Activated T-cell treated with anti-CD3 and anti-CD28 coated beads for 4 hours (primary cell): ENCODE measurements at regions not wholly inside any gene's neighbourhood (a gene's known extent, or its start where the extent isn't known, plus 50 kb on each side); places are given as distances from the start of the nearest gene placed in this dataset.
A peak's percentile ranks its signal among the peaks of the same experiment; 100 is the strongest.

Experiments used
- DNase-seq: peaks from one replicate; pipeline ENCODE4 v3.0.0-alpha.2; 2020

DNA sequence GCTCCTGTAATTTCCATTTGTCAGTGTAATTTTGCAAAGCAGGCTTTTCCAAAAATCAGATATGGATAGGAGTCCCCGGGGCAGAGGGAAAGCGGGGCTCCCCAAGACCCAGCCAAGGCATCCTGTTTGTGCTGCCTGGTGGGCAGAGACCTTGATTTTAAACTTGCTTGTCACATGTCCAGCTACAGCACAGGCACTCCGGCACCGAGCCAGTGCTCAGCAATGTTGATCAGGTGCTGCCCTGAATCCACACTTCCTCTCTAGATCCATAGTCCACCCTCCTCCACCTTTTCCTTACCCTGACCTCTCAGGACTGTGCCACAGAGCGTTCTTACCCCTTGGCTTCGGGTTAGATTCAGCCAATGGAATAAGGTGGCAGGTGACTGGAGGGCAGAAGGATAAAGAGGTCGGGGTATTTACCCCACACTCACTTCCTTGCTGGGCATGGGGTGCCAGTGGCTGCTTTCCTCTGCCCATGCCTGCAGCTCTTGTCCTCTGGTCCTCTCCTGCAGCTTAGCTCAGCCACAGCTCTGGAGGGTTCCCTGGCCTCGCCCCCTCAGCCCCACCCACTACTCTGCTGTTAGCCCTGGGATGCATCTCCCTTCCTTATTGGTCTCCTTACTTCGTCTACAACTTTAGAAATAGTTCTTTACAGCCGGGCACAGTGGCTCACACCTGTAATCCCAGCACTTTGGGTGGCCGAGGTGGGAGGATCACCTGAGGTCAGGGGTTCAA, 80.1 kb downstream of the IRF2BPL start:
- no peak for DNase-seq

- no peak for DNase-seq
These were observed 80.7 kb downstream of the IRF2BPL start for GRCh38 chr14:76947838-76948184.

DNA sequence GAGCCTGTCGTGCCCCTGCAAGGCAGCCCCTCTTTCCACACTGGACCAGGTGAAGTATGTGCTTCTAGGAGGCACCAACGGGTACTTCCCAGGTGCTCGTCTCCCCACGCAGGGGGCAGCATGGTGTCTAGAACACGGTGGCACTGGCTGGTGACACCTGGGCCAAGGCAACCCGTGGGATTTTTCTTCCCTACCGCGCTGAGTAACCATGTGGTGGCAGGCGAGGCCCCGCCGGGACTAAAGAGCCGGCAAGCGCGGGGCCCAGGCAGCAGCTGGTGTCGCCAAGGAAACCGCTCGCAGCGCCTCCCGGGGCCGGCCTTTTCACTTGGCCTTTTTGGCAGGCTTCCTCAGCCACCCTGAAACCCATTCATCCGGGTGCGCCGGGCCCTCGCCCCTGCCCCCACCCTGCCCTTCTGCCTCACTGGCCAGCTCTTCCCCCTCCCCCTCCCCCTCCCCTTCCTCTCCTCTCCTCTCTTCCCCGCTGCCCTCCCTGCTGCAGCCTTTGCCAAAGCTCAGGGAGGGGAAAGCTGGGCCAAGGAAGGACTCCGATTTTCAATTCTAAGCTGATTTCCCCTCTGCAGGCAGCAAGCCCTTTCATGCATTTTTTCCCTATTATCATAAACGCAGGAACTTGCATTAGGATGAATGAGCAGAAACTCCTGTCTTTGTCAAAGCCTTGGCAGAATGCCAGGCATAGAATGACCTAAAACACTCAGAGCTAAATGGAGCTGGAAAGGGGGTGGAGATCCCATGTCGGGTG, 81.2 kb downstream of the IRF2BPL start:
- peak; percentile 66 for DNase-seq

GRCh38 chr14:76946753-76947077, 81.8 kb downstream of the IRF2BPL start:
- no peak for DNase-seq

GRCh38 chr14:76943072-76943471, 85.4 kb downstream of the IRF2BPL start:
- no peak for DNase-seq

GRCh38 chr14:76941946-76942805, 86.3 kb downstream of the IRF2BPL start:
- DNase-seq: no peak

GRCh38 chr14:76941544-76941943, 87.0 kb downstream of the IRF2BPL start:
- DNase-seq: no peak

GRCh38 chr14:76940021-76940760, 88.3 kb downstream of the IRF2BPL start:
- DNase-seq: no peak

DNA sequence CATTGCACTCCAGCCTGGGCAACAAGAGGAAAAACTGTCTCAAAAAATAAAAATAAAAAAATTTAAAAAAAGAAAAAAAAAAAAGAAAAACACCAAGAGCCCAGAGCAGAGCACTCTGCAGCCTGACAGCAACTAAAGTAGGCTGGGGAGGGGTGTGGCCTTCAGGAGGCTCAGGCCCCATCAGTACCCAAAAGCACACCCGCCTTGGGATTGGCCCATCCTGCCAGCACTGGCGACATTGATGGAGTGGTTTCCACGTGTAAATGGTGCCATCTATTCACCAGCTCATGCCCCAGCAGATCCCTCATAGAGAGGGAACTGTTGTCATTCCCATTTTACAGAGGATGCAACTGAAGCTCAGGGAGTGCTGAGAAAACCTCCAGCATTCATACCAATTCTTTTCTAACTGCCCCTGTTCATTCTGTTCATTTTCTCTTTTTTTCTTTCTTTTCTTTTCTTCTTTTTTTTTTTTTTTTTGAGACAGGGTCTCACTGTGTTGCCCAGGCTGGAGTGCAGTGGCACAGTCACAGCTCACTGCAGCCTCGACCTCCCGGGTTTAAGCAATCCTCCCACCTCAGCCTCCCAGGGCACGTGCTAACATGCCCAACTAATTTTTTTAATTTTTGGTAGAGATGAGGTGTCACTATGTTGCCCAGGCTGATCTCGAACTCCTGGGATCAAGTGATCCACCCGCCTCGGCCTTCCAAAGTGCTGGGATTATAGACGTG, 89.3 kb downstream of the IRF2BPL start:
- DNase-seq: no peak

DNA sequence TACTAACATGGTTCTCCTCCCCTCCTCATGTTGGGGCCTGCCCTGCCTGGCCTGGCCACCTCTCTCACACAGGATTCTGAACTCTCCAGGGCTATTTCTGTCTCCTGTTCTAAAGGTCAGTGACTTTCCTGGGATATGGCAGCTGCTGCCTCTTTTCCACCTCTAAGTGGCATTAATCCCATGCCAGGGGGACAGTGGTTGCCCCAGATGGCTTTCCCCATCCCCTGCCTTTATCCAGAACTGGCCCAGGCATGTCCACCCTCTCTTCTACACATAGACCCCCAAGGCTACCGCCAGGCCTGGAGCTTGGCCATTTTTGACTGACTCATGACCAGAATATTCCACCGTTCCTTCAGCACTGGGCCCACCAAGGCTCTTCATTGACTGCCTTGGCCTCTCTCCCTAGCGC, 90.4 kb downstream of the IRF2BPL start:
- DNase-seq: no peak

DNA sequence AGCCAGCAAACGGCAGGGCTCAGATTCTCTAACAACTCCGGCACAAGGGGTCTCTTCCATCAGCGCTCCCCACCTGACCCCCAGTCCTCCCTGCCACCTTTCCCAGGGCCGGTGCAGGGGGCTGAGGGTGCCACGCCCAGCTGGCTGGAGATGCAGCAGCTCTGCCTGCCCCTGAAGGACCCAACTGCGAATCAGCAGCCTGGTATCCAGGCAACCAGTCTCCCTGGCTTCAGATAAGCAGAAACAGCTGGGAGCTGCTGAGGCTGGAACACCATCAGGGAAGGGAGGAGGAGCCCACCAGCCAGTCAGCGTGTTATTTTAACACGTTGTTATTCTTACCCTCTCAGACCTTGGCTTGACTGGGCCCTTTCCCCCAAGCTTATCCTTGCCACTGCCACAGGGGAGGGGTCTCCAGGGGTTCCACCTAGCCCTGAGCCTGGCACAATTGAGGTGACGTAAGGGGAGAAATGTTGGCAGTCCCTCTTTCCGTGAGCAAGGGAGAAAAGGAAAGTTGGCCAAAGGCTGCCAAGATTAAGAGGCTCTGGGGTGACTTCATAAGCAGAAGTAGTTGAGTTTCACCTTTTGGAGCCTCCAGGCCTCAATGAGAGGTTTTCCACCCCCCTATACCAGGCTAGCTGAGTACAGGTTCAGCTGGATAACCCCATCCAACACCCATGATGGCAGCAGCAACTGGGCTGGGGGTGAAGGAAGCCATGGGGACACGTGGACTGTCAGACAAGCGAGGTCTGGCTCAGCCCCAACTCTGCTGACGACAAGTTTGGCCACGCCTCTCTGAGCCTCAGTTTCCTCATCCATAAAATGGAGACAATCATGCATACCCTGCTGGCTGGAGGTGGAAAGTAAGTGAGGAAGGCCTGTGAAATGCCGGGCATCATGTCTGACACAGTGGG, 91.1 kb downstream of the IRF2BPL start:
- DNase-seq: no peak

DNA sequence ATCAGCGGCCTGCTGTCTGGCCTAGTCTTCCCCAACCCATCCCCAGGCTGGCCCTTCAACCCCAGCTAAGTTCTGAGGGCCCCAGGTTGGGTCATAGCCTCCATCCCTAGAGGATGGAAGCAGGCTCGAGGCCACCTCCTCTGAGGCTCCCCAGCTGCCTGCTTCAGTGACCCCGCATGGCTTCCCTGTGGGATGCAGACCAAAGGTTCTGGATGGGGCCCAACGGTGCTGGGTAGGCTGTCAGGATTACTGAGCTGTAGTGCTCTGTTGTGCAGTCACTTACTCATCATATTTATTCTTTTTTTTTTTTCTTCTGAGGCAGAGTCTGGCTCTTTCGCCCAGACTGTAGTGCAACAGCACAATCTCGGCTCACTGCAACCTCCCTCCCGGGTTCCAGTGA, 92.0 kb downstream of the IRF2BPL start:
- DNase-seq: no peak

DNA sequence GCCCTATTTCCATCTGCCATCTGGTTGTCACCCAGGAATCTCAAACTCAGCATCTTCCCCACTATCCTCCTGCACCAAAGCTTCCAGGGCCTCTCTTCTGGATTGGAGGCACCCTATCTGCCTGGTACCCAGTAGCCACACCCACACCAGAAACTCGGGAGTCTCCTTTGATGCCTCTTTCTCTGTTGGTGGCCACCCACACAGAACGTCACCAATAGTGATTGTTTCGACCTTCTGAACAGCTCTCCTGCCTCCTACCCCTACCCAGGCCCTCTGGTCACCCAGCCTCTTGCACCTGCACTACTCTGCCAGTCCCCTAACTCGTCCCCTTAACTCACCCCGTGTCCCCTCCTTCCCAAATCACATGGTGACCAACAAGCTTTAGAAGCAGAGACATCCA, 95.0 kb downstream of the IRF2BPL start:
- no peak for DNase-seq

DNA sequence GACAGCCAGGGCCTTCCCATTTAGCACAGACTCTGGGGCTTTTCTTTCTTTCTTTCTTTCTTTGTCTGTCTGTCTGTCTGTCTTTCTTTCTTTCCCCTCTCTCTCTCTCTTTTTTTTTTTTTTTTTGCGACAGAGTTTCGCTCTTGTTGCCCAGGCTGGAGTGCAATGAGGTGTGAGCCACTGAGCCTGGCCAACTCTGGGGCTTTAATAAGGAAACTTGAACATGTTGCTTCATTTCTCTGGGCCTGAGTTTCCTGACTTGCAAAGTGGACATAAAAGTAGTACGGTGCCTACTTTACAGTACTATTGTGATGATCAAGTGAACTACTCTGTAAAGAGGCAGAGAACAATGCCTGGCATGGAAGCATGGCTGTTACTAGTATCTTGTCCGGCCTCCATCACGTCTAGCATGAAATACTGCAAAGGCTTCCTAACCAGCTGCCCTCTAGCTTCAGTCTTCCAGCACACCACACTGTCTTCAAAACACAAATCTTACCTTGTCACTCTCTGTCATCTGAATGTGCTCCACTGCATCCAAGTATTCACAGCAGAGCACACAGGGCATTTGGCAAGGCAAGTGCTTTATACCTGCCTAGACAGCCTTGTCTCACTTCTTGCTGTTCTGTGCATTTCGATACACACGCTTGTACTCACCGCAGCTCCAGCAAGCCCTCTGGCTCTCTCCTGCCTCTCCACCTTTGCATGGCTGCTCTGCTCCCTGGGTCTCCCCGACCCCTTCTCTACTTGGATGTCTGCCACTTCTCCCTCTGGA, 96.7 kb downstream of the IRF2BPL start:
- no peak for DNase-seq

DNA sequence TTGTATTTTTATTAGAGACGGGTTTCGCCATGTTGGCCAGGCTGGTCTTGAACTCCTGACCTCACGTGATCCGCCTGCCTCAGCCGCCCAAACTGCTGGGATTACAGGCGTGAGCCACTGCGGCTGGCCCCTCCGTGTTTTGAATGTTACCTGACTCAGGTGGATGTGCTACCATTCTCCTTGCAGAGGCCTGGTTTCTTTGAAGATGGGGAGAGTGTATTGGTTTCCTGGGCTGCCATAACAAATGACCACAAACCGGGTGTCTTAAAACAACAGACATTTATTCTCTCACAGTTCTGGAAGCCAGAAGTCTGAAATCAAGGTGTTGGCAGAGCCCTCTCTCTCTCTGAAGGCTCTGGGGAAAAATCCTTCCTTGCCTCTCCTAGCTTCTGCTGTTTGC, 98.0 kb downstream of the IRF2BPL start:
- no peak for DNase-seq

- DNase-seq: peak; percentile 34
These were observed 98.6 kb downstream of the IRF2BPL start for GRCh38 chr14:76929927-76930326.

GRCh38 chr14:76927971-76928700, 100.4 kb downstream of the IRF2BPL start:
- DNase-seq: no peak

- no peak for DNase-seq
These were observed 100.5 kb downstream of the LRRC74A start for GRCh38 chr14:76926521-76927251.

- no peak for DNase-seq
These were observed 98.9 kb downstream of the LRRC74A start for GRCh38 chr14:76925097-76925441.
